NCI-H2107 treated with DMSO at 0.1 percent for 48 hours (cell line): ENCODE measurements at regions not wholly inside any gene's neighbourhood (a gene's known extent, or its start where the extent isn't known, plus 50 kb on each side); places are given as distances from the start of the nearest gene placed in this dataset.

Experiments used
- DNase-seq: peaks from one replicate; lab custom pipeline; 2025; ENCODE audit not compliant: unreplicated experiment; lab: John Stamatoyannopoulos, UW

GRCh38 chr3:72336114-72336651, 512.1 kb downstream of the SHQ1 start:
- DNase-seq: no peak

- no peak for DNase-seq
Observed at GRCh38 chr3:72335458-72336095, 512.7 kb downstream of the SHQ1 start.

GRCh38 chr3:72334681-72335457, 513.4 kb downstream of the SHQ1 start:
- no peak for DNase-seq

GRCh38 chr3:72332689-72333088, 515.6 kb downstream of the SHQ1 start:
- DNase-seq: no peak

GRCh38 chr3:72332036-72332435, 516.2 kb downstream of the SHQ1 start:
- no peak for DNase-seq

- DNase-seq: no peak
Observed at GRCh38 chr3:72331076-72331475, 517.2 kb downstream of the SHQ1 start.

- peak; percentile 11 for DNase-seq
Observed at GRCh38 chr3:72329354-72329753, 518.9 kb downstream of the SHQ1 start.

GRCh38 chr3:72328755-72329277, 519.4 kb downstream of the SHQ1 start:
- DNase-seq: no peak

GRCh38 chr3:72327008-72327407, 521.2 kb downstream of the SHQ1 start:
- no peak for DNase-seq

- DNase-seq: no peak
Observed at GRCh38 chr3:72324253-72324811, 523.9 kb downstream of the SHQ1 start.

GRCh38 chr3:72323773-72324172, 524.5 kb downstream of the SHQ1 start:
- DNase-seq: no peak

- no peak for DNase-seq
Observed at GRCh38 chr3:72322264-72322976, 525.8 kb downstream of the SHQ1 start.

- DNase-seq: no peak
Observed at GRCh38 chr3:72320955-72321303, 527.3 kb downstream of the SHQ1 start.

- no peak for DNase-seq
Observed at GRCh38 chr3:72320095-72320954, 527.9 kb downstream of the SHQ1 start.

GRCh38 chr3:72319194-72320094, 528.8 kb downstream of the SHQ1 start:
- DNase-seq: no peak

GRCh38 chr3:72318504-72319193, 529.6 kb downstream of the SHQ1 start:
- DNase-seq: no peak

- no peak for DNase-seq
Observed at GRCh38 chr3:72317491-72317890, 530.8 kb downstream of the SHQ1 start.

GRCh38 chr3:72316501-72317279, 531.6 kb downstream of the SHQ1 start:
- DNase-seq: no peak
